ENCODE measurements at regions not wholly inside any gene's neighbourhood (a gene's known extent, or its start where the extent isn't known, plus 50 kb on each side); places are given as distances from the start of the nearest gene placed in this dataset.

DNA sequence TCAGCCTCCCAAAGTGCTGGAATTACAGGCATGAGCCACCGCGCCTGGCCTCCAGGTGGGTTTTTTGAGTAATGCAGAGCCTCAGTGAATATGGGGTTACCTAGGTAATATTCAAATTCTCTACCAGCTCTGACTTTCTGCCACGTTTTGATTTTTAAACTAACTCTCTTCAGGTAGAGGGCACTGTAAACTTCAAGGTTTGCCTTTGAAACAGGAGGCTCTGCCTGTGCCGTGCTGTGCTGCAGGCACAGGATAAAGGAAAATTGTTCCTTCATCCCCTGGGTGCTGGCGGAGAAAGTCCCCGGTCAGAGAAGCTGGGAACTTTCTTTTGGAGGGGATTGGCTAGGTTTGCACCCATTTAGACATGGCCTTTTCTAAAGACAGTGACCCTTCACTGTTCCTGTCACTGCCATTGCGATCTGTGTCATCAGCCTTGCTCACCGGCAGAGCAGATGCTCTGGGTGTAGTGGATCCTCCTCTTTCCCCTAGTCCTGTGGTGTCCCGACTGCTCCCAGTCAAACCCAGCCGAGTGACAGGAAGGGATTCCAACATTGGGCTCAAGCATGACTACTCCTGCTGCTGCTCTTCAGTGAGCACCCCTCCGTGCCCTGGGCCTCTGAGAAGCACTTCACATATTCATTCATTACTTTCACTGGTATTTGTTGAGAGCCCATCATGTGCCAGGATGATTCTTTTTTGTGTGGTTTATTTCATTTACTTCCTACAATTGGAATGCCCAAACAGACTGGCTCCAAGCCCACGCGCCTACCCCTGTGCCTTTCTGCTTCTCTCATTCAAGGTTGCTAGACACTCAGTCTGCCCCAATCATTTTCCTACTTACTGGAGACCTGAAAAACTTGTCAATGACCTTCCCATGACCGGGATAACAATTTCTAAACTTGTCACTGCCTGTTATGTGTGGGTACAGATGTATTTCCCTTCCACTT is 103.6 kb downstream of the TMEM30B start:
- TF ChIP-seq, protein P1, sequence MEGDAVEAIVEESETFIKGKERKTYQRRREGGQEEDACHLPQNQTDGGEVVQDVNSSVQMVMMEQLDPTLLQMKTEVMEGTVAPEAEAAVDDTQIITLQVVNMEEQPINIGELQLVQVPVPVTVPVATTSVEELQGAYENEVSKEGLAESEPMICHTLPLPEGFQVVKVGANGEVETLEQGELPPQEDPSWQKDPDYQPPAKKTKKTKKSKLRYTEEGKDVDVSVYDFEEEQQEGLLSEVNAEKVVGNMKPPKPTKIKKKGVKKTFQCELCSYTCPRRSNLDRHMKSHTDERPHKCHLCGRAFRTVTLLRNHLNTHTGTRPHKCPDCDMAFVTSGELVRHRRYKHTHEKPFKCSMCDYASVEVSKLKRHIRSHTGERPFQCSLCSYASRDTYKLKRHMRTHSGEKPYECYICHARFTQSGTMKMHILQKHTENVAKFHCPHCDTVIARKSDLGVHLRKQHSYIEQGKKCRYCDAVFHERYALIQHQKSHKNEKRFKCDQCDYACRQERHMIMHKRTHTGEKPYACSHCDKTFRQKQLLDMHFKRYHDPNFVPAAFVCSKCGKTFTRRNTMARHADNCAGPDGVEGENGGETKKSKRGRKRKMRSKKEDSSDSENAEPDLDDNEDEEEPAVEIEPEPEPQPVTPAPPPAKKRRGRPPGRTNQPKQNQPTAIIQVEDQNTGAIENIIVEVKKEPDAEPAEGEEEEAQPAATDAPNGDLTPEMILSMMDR (IDR thresholded peaks at IDR 0.05; ENCODE audit: poor library complexity), result no peak
- TF ChIP-seq EZH2 (IDR thresholded peaks at IDR 0.05; ENCODE audit: borderline replicate concordance), result no peak

Measured in hepatocyte (in vitro differentiated cells).